ENCODE measurements at regions not wholly inside any gene's neighbourhood (a gene's known extent, or its start where the extent isn't known, plus 50 kb on each side); places are given as distances from the start of the nearest gene placed in this dataset.
"Not testable (repeated sequence)": the region's sequence is repeated elsewhere in the genome, so short reads cannot be mapped to it uniquely, and the experiment has no call there.

GRCh38 chr15:34512628-34513027 is 70.8 kb downstream of the GOLGA8B start:
- ChIA-PET POLR2A (no interaction called here), CTCF (interaction anchor here (1.0 kb wide), 1 partner anchor 11 kb away, joined by 3 read pairs; no protein-coding TSS in a partner anchor)
- Histone ChIP-seq H3K9me3 (ENCODE audit: control insufficient read depth, insufficient read depth, low read length) (no peaks in the 10 kb centered on the region; the same call in 1 of the 2 replicates), H3K27ac (ENCODE audit: low read depth, low read length) (no peak overlapping the region), H3K4me3 (ENCODE audit: low read depth, low read length) (no peak overlapping the region), H3K27me3 (ENCODE audit: control insufficient read depth, insufficient read depth, low read length) (peaks cover 14% of the 10 kb centered on the region)
- TF ChIP-seq CTCF (IDR thresholded peaks at IDR 0.05; ENCODE audit: low read depth, low read length), result no peak
- no peak for DNase-seq (ENCODE audit: low read depth, low spot score)

GRCh38 chr15:34501131-34501530 is 63.5 kb upstream of the GOLGA8A start:
- peaks cover 18% of the 10 kb centered on the region for H3K27me3 ChIP-seq (ENCODE audit: control insufficient read depth, insufficient read depth, low read length)
- ChIA-PET POLR2A (no interaction called here), CTCF (no interaction called here)
- TF ChIP-seq CTCF (IDR thresholded peaks at IDR 0.05; ENCODE audit: low read depth, low read length), result no peak
- no peak overlapping the region for H3K27ac ChIP-seq (ENCODE audit: low read depth, low read length)
- H3K9me3 ChIP-seq (ENCODE audit: control insufficient read depth, insufficient read depth, low read length), result no peaks in the 10 kb centered on the region; the same call in 1 of the 2 replicates
- no peak overlapping the region for H3K4me3 ChIP-seq (ENCODE audit: low read depth, low read length)
- DNase-seq (ENCODE audit: low read depth, low spot score), result no peak

- Histone ChIP-seq H3K27me3 (ENCODE audit: control insufficient read depth, insufficient read depth, low read length) (peaks cover 46% of the 10 kb centered on the region), H3K9me3 (ENCODE audit: control insufficient read depth, insufficient read depth, low read length) (peaks cover 6% of the 10 kb centered on the region; the same call in 1 of the 2 replicates), H3K27ac (ENCODE audit: low read depth, low read length) (no peak overlapping the region), H3K4me3 (ENCODE audit: low read depth, low read length) (no peak overlapping the region)
- ChIA-PET CTCF (interaction anchor here (0.6 kb wide), 2 partner anchors 59 to 242 kb away, joined by 3 read pairs; partner anchors contain the start of gene GOLGA8A), POLR2A (interaction anchor here (0.7 kb wide), 1 partner anchor 61 kb away, joined by 3 read pairs; no protein-coding TSS in a partner anchor)
- TF ChIP-seq CTCF (IDR thresholded peaks at IDR 0.05; ENCODE audit: low read depth, low read length), result no peak
- no peak for DNase-seq (ENCODE audit: low read depth, low spot score)
Observed at GRCh38 chr15:34496207-34496995, 58.8 kb upstream of the GOLGA8A start.

GRCh38 chr15:34495707-34496106 is 58.1 kb upstream of the GOLGA8A start:
- H3K9me3 ChIP-seq (ENCODE audit: control insufficient read depth, insufficient read depth, low read length); H3K27ac ChIP-seq (ENCODE audit: low read depth, low read length); DNase-seq (ENCODE audit: low read depth, low spot score); CTCF ChIA-PET; POLR2A ChIA-PET; H3K4me3 ChIP-seq (ENCODE audit: low read depth, low read length): not testable (repeated sequence)
- peaks cover 50% of the 10 kb centered on the region for H3K27me3 ChIP-seq (ENCODE audit: control insufficient read depth, insufficient read depth, low read length)

GRCh38 chr15:34494084-34494399 is 56.4 kb upstream of the GOLGA8A start:
- ChIA-PET CTCF (no interaction called here), POLR2A (no interaction called here)
- H3K9me3 ChIP-seq (ENCODE audit: control insufficient read depth, insufficient read depth, low read length), result peaks cover 6% of the 10 kb centered on the region; the same call in 1 of the 2 replicates
- no peak overlapping the region for H3K4me3 ChIP-seq (ENCODE audit: low read depth, low read length)
- no peak for TF ChIP-seq CTCF (IDR thresholded peaks at IDR 0.05; ENCODE audit: low read depth, low read length)
- DNase-seq (ENCODE audit: low read depth, low spot score), result no peak
- peaks cover 48% of the 10 kb centered on the region for H3K27me3 ChIP-seq (ENCODE audit: control insufficient read depth, insufficient read depth, low read length)
- no peak overlapping the region for H3K27ac ChIP-seq (ENCODE audit: low read depth, low read length)

Measured in AG04450 (cell line).